ENCODE measurements at regions not wholly inside any gene's neighbourhood (a gene's known extent, or its start where the extent isn't known, plus 50 kb on each side); places are given as distances from the start of the nearest gene placed in this dataset.

DNA sequence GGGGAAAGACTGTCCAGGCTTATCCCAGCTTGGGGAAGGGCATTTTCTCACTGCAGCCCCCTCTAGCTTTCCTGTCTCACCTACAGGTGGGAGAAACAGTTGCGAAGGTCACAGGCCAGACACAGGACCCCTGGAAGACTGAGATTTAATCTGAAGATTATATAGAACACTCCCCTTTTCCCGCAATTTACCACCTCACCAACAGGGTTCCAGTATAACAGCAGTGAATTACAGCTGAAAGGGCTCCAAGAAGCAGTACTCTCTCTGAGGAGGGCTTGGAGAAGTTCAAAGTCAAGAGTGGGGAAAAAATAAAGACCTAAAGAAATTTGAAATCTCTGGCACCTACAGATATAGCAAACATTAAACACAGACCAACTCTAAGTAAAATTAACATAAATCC is 111.9 kb downstream of the ANKRD60 start:
- Histone ChIP-seq H2AK5ac (ENCODE audit: low read length, severe bottlenecking) (no peak overlapping the region), H3K14ac (ENCODE audit: low read length in 2 of 2) (no peak overlapping the region), H2AFZ (ENCODE audit: low read depth, low read length) (no peak overlapping the region), H3K4me2 (ENCODE audit: low read length, poor library complexity, severe bottlenecking) (no peak overlapping the region), H3K4ac (ENCODE audit: low read depth in 1 of 2, low read length in 2 of 2) (no peak overlapping the region), H3K4me1 (ENCODE audit: control insufficient read depth, insufficient read depth, low read depth, low read length) (no peaks in the 10 kb centered on the region), H3K9ac (ENCODE audit: low read length) (no peak overlapping the region), H3K79me1 (replicated peaks; ENCODE audit: low read length, poor library complexity, severe bottlenecking) (no peaks in the 10 kb centered on the region), H3K27me3 (ENCODE audit: control insufficient read depth in 1 of 2, insufficient read depth in 1 of 2, low read length in 2 of 2) (peaks cover 0 to 12% of the 10 kb centered on the region in 2 experiments), H3K18ac (ENCODE audit: low read depth in 1 of 2, low read length in 2 of 2) (no peak overlapping the region), H2BK5ac (ENCODE audit: low read depth, low read length, poor library complexity, severe bottlenecking) (no peak overlapping the region), H3K23ac (ENCODE audit: low read length in 2 of 2) (no peak overlapping the region), H4K91ac (ENCODE audit: low read length) (no peak overlapping the region), H3K36me3 (ENCODE audit: control insufficient read depth in 1 of 2, insufficient read depth in 2 of 2, low read depth in 1 of 2, low read length in 2 of 2) (no peaks in the 10 kb centered on the region), H3K27ac (ENCODE audit: low read length, poor library complexity, severe bottlenecking) (no peak overlapping the region), H2BK15ac (ENCODE audit: low read depth, poor library complexity, severe bottlenecking) (no peak overlapping the region), H2BK120ac (ENCODE audit: low read depth, low read length) (no peak overlapping the region), H4K8ac (ENCODE audit: low read length) (no peak overlapping the region), H3K4me3 (ENCODE audit: insufficient read depth in 1 of 2, low read depth in 1 of 2, low read length in 2 of 2) (no peak overlapping the region), H2BK12ac (ENCODE audit: low read length in 2 of 2) (no peak overlapping the region), H3K9me3 (ENCODE audit: control insufficient read depth, low read length) (peaks cover 25% of the 10 kb centered on the region)
- DNase-seq = no peak
- WGBS = no CpG with 5 or more reads among the region's 2 CpGs

DNA sequence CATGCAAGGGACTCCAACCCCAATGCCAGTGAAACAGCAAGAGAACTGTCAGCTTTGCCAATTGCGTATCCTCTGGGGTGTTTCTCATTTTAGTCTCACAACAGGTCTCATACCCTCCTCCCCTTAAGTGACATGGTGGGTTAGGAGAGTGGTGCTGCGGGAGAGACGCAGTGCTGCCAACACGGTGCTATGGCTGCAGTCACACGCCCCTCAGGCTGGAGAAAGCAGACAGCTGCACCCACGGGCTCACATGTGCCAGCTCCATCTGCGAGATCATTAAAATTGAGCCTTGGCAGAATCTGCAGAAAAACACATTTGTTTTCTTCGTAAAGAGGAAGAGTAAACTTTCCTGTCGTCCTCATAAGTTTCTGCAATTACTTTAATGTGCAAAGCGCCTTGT is 114.7 kb downstream of the ANKRD60 start:
- no peak overlapping the region for H3K23ac ChIP-seq (ENCODE audit: low read length in 2 of 2)
- no peak overlapping the region for H2BK120ac ChIP-seq (ENCODE audit: low read depth, low read length)
- H2BK12ac ChIP-seq (ENCODE audit: low read length in 2 of 2) = no peak overlapping the region
- no peak overlapping the region for H3K14ac ChIP-seq (ENCODE audit: low read length in 2 of 2)
- H3K9me3 ChIP-seq (ENCODE audit: control insufficient read depth, low read length) = peaks cover 12% of the 10 kb centered on the region
- DNase-seq = no peak
- H2AFZ ChIP-seq (ENCODE audit: low read depth, low read length) = no peak overlapping the region
- no peak overlapping the region for H3K18ac ChIP-seq (ENCODE audit: low read depth in 1 of 2, low read length in 2 of 2)
- H3K4me3 ChIP-seq (ENCODE audit: insufficient read depth in 1 of 2, low read depth in 1 of 2, low read length in 2 of 2) = no peak overlapping the region
- H3K27me3 ChIP-seq (ENCODE audit: control insufficient read depth in 1 of 2, insufficient read depth in 1 of 2, low read length in 2 of 2) = peaks cover 0 to 12% of the 10 kb centered on the region in 2 experiments
- H3K36me3 ChIP-seq (ENCODE audit: control insufficient read depth in 1 of 2, insufficient read depth in 2 of 2, low read depth in 1 of 2, low read length in 2 of 2) = no peaks in the 10 kb centered on the region
- H4K8ac ChIP-seq (ENCODE audit: low read length) = no peak overlapping the region
- no peak overlapping the region for H2BK5ac ChIP-seq (ENCODE audit: low read depth, low read length, poor library complexity, severe bottlenecking)
- no peak overlapping the region for H4K91ac ChIP-seq (ENCODE audit: low read length)
- no peak overlapping the region for H3K4me2 ChIP-seq (ENCODE audit: low read length, poor library complexity, severe bottlenecking)
- no peak overlapping the region for H3K9ac ChIP-seq (ENCODE audit: low read length)
- H3K4me1 ChIP-seq (ENCODE audit: control insufficient read depth, insufficient read depth, low read depth, low read length) = no peaks in the 10 kb centered on the region
- no peak overlapping the region for H3K4ac ChIP-seq (ENCODE audit: low read depth in 1 of 2, low read length in 2 of 2)
- H3K27ac ChIP-seq (ENCODE audit: low read length, poor library complexity, severe bottlenecking) = no peak overlapping the region
- no peaks in the 10 kb centered on the region for H3K79me1 ChIP-seq (replicated peaks; ENCODE audit: low read length, poor library complexity, severe bottlenecking)
- H2AK5ac ChIP-seq (ENCODE audit: low read length, severe bottlenecking) = no peak overlapping the region
- no peak overlapping the region for H2BK15ac ChIP-seq (ENCODE audit: low read depth, poor library complexity, severe bottlenecking)
- 86% methylated on average over 10 of the region's 10 CpGs for WGBS

DNA sequence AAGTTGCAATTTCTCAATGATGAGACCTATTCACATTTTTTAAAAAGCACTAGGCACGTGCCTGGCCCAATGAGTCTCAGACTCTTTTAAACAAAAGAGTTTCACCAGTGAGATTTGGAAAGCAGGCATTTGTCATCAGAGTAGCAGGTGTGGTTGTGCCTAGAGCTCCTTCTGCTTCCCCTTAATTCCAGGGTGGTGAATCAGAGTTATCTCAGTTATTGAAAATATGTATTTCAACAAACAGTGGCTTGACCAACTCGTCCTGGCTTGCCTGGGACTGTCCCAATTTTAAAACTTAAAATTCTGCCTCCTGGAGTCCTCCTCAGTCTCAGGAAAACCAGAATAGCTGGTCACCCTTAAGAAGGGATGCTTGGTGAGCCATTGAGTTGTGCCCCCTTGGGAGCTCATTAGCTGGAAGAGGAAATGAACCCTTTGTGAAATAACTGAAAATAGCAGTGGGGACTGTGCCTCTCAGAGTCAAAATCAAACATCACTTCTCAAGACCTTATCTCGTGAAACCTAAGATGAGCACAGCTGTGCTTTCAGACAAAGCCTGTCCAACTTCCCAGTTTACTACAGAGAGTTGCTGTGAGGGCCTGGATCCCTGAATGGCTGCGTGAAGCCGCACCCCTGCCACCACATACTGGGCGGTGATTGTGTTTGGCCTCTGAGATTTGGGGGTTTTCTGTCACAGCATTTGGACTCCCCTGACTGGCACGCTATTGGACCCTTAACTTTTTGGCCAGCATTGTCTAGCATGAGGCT is 116.3 kb downstream of the ANKRD60 start:
- H3K4me2 ChIP-seq (ENCODE audit: low read length, poor library complexity, severe bottlenecking) = no peak overlapping the region
- H3K27ac ChIP-seq (ENCODE audit: low read length, poor library complexity, severe bottlenecking) = no peak overlapping the region
- no peak overlapping the region for H3K4ac ChIP-seq (ENCODE audit: low read depth in 1 of 2, low read length in 2 of 2)
- no peak overlapping the region for H2BK5ac ChIP-seq (ENCODE audit: low read depth, low read length, poor library complexity, severe bottlenecking)
- no peak for DNase-seq
- H3K4me3 ChIP-seq (ENCODE audit: insufficient read depth in 1 of 2, low read depth in 1 of 2, low read length in 2 of 2) = no peak overlapping the region
- H3K9me3 ChIP-seq (ENCODE audit: control insufficient read depth, low read length) = peaks cover 4% of the 10 kb centered on the region
- H2BK12ac ChIP-seq (ENCODE audit: low read length in 2 of 2) = no peak overlapping the region
- no peaks in the 10 kb centered on the region for H3K36me3 ChIP-seq (ENCODE audit: control insufficient read depth in 1 of 2, insufficient read depth in 2 of 2, low read depth in 1 of 2, low read length in 2 of 2)
- H4K91ac ChIP-seq (ENCODE audit: low read length) = no peak overlapping the region
- H2AFZ ChIP-seq (ENCODE audit: low read depth, low read length) = no peak overlapping the region
- no peak overlapping the region for H2AK5ac ChIP-seq (ENCODE audit: low read length, severe bottlenecking)
- no peak overlapping the region for H3K18ac ChIP-seq (ENCODE audit: low read depth in 1 of 2, low read length in 2 of 2)
- no peak overlapping the region for H3K23ac ChIP-seq (ENCODE audit: low read length in 2 of 2)
- no peak overlapping the region for H3K9ac ChIP-seq (ENCODE audit: low read length)
- no peaks in the 10 kb centered on the region for H3K79me1 ChIP-seq (replicated peaks; ENCODE audit: low read length, poor library complexity, severe bottlenecking)
- no peak overlapping the region for H2BK15ac ChIP-seq (ENCODE audit: low read depth, poor library complexity, severe bottlenecking)
- peaks cover 0 to 22% of the 10 kb centered on the region in 2 experiments for H3K27me3 ChIP-seq (ENCODE audit: control insufficient read depth in 1 of 2, insufficient read depth in 1 of 2, low read length in 2 of 2)
- H3K4me1 ChIP-seq (ENCODE audit: control insufficient read depth, insufficient read depth, low read depth, low read length) = no peaks in the 10 kb centered on the region
- H3K14ac ChIP-seq (ENCODE audit: low read length in 2 of 2) = no peak overlapping the region
- H2BK120ac ChIP-seq (ENCODE audit: low read depth, low read length) = no peak overlapping the region
- 59% methylated on average over 7 of the region's 7 CpGs for WGBS
- no peak overlapping the region for H4K8ac ChIP-seq (ENCODE audit: low read length)

DNA sequence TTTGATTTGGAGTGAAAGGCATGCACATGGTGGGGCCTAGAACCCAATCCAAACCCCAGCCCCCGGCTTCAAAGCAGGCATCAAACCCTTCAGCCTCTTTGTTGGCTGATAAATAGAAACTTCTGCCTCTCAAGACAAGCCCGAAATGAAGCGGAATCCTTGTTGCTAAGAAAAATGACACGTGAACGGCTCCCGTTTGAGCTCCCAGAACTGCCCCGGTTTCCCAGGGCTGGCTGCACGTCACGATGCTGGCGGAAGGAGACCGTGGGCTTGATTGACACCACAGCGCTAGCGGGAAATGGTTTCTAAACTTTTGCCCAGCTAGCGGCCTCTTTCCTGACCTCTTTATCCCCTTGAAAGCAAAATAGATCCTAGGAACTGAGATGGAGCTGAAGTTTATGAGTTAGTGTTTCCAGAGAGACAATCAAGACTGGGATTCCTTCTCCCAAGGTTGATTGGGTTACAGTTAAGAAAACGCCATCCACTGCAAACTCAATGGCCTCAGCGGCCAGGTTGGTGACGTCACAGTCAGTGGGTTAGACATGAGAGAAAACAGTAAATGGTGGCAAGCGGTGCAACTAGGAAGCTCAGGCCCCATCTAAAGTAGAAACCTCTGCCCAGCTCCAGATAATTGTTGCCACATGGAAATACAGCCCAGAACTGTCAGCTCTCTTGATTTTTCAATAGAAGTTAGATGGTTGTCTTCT is 117.0 kb downstream of the ANKRD60 start:
- Histone ChIP-seq H4K8ac (ENCODE audit: low read length) (no peak overlapping the region), H3K23ac (ENCODE audit: low read length in 2 of 2) (no peak overlapping the region), H3K36me3 (ENCODE audit: control insufficient read depth in 1 of 2, insufficient read depth in 2 of 2, low read depth in 1 of 2, low read length in 2 of 2) (no peaks in the 10 kb centered on the region), H3K27ac (ENCODE audit: low read length, poor library complexity, severe bottlenecking) (no peak overlapping the region), H2BK5ac (ENCODE audit: low read depth, low read length, poor library complexity, severe bottlenecking) (no peak overlapping the region), H4K91ac (ENCODE audit: low read length) (no peak overlapping the region), H3K9me3 (ENCODE audit: control insufficient read depth, low read length) (peaks cover 4% of the 10 kb centered on the region), H3K18ac (ENCODE audit: low read depth in 1 of 2, low read length in 2 of 2) (no peak overlapping the region), H2BK15ac (ENCODE audit: low read depth, poor library complexity, severe bottlenecking) (no peak overlapping the region), H3K79me1 (replicated peaks; ENCODE audit: low read length, poor library complexity, severe bottlenecking) (no peaks in the 10 kb centered on the region), H2AK5ac (ENCODE audit: low read length, severe bottlenecking) (no peak overlapping the region), H2BK120ac (ENCODE audit: low read depth, low read length) (no peak overlapping the region), H3K4ac (ENCODE audit: low read depth in 1 of 2, low read length in 2 of 2) (no peak overlapping the region), H3K9ac (ENCODE audit: low read length) (no peak overlapping the region), H2AFZ (ENCODE audit: low read depth, low read length) (no peak overlapping the region), H3K14ac (ENCODE audit: low read length in 2 of 2) (no peak overlapping the region), H3K4me3 (ENCODE audit: insufficient read depth in 1 of 2, low read depth in 1 of 2, low read length in 2 of 2) (no peak overlapping the region), H3K4me1 (ENCODE audit: control insufficient read depth, insufficient read depth, low read depth, low read length) (no peaks in the 10 kb centered on the region), H3K27me3 (ENCODE audit: control insufficient read depth in 1 of 2, insufficient read depth in 1 of 2, low read length in 2 of 2) (peaks cover 0 to 24% of the 10 kb centered on the region in 2 experiments), H2BK12ac (ENCODE audit: low read length in 2 of 2) (no peak overlapping the region), H3K4me2 (ENCODE audit: low read length, poor library complexity, severe bottlenecking) (no peak overlapping the region)
- 75% methylated on average over 15 of the region's 18 CpGs for WGBS
- no peak for DNase-seq
